Fibroblast of upper back skin (primary cell): ENCODE measurements at regions not wholly inside any gene's neighbourhood (a gene's known extent, or its start where the extent isn't known, plus 50 kb on each side); places are given as distances from the start of the nearest gene placed in this dataset.
A peak's percentile ranks its signal among the peaks of the same experiment; 100 is the strongest.

ENCODE experiments used
- DNase-seq: peaks from one replicate; pipeline ENCODE4 v3.0.0-alpha.2; 2013

DNA sequence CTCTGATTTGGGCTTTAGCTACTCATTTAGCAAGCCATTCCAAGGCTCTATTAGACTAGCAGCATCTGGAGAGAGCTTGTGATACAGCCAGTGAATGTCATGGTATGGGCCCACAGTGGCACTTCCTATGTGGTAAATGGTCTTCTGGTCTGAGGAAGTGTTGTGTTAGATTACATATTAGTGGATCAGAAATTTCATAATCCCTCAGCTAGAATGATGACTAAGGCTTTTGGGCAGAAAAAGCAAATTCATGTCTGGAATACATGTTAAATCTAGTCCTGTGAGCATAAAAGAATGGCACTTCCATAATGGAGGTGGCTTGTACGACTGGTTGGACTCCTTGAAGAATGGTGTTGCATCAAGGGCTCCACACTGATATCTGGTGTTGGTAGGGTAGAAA, 436.8 kb upstream of the CWC22 start:
- peak; percentile 3 for DNase-seq

DNA sequence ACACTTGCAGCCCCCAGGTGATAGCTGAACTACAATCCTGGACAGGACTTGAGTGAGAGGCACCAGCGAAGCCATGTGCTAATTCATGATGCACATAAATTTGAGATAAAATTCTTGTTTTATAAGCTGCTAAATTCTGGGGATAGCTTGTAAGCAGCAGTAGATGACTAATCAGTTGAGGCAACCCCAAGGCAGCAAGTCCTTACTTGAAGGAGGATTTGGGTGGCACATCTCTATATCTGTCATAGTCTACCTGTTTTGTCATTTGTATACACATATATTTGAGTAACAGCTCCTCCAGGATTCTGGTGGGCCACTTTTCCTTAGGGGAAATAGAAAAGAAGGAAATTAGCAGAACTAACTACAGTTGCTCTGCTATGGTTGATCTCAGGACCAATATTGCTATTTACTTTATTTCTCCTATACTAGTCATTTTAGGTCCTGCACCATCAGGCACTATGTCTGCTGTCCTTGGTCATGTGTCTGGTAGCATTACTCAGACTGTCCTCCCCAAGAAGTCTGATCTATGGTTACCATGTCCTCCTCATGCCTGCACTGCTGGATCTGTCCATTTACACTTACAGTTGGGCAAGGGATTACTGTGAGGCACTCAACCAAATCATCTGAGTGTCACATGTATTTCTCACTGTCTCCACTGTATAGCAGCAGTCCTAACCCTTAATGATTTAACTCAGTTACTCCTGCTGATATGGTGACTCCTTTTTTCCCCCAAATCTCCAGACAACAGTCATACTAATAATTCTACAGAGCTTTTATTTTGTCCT, 436.0 kb upstream of the CWC22 start:
- no peak for DNase-seq

DNA sequence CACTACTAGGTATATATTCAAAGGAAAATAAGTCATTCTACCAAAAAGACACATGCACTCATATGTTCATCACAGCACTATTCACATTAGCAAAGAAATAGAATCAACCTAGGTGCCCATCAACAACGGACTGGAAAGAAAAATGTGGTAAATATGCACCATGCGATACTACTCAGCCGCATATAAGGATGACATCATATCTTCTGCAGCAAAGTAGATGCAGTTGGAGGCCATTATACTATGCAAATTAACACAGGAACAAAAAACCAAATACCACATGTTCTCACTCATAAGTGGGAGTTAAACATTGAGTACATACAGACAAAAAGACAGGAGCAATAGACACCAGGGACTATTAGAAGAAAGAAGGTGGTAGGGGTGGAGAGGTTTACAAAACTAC, 412.1 kb upstream of the CWC22 start:
- no peak for DNase-seq

DNA sequence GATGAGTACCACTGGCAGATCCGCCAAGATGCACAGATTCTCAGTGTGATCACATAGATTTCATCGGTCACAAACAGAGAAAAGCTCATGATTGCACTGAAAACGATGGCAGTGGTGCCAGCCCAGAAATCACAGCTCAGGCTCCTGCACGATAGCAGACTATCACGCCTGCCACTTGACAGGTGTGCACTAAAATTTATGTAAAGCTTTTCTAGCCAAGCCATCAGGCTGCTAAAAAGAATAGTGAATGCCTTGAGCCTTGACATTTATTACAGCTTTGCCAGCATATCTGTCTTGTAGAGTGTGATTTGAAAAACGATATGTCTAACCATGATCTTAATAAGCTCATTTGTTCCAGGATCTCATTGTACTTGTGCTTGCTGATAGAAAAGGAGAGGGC, 409.5 kb upstream of the CWC22 start:
- no peak for DNase-seq

DNA sequence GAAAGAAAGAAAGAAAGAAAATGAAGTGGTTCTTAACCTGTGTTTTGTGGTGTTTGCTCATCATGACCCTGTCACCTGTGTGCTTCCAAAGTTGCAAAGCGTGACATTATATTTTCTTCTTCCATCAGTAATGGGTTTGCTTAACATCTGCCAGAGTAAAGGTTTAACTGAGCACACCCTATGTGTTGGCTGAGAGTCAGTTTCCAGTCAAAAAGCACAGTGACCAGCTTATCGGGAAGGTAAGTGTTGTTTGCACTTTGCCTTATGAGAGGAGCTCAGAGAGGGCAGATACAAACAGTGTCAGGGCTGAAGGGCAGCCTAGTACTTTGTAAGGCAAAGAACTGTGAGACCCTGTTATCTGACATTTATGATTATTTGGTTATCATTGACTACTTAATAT, 406.2 kb upstream of the CWC22 start:
- DNase-seq = no peak

DNA sequence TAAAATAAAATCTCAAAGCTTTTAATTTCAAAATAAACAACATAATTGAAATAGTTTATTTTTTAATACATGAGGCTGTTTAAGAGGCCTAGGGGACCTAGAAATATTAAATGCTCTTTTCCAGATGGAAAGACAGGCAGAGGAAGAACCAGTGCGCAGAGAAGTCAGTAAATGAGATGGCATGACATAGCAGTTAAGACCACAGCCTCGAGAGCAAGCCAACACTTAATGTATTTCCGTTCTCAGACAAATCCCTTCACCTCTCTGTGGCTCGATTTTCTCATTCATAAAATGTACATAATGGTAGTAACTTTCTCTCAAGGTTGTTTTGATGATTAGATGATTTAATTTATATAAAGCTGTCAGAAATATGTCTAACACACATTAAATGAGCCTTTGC, 405.1 kb upstream of the CWC22 start:
- peak; percentile 2 for DNase-seq

DNA sequence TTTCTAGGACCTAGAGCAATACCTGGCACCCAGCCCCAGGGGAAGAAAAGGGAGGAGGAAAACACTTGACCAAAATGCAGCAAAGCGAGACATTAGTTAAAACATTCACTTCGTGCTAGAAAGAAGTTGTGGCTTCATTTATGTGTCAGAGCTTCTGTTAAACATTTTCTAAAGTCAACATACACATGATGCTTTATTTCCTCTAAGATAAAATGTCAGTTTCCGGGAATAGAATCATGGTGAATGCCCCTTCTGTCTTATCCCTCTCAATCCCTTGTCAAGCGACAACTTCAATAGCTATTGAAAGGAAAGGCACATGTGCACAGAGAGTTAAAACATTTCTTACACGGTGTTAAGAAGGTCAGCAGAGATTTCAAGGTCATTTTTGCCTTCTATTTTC, 404.6 kb upstream of the CWC22 start:
- DNase-seq = no peak

DNA sequence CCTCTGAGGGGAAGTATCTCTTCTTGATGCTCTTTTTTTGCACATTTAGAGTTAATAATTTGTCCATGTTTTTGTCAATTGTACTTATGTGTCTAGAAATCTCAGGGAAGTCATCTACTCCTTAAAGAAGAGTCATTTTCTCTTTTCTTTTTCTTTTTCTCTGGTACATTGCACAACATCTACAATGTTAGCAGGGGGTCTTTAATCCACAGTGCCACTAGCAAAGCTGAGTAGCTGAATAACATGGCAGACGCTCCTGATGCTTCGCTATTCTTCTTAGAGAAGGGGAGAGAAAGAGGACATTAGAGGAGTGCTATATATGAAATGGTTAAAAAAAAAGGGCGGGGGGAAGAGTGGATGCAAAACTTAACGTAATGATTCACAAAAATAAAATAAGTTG, 399.6 kb upstream of the CWC22 start:
- no peak for DNase-seq

DNA sequence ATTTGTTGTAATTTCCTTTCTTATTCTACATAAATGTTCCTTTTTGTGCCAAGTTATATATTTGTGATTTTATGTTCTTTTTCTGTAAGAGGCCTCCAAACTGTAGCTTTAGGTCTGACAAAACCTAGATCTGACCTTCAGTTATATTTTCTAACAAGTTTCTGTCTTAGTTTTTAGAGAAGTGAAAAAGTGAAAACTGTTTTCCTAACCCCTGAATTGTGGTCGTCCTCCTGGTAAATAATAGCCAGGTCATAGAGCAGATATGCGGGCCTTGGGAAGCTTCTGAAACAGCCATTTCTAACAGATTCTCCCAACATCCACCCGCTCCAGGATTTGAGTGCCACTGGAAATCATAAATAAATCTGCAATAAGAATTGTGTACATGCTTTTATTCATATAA, 398.4 kb upstream of the CWC22 start:
- DNase-seq = no peak

DNA sequence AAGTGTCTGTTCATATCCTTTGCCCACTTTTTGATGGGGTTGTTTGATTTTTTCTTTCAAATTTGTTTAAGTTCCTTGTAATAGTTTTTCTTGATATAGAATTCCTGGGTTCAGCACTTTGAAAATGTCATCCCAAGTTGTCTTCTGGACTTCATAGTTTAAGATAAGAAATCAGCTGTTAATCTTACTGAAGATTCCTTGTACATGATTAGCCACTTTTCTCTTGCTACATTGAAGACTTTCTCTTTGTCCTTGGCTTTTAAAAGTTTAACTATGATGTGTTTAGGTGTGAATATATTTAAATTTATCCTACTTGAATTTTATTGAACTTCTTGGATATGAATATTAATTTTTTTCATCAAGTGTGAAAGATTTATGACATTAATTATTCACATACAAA, 387.2 kb upstream of the CWC22 start:
- DNase-seq = no peak

DNA sequence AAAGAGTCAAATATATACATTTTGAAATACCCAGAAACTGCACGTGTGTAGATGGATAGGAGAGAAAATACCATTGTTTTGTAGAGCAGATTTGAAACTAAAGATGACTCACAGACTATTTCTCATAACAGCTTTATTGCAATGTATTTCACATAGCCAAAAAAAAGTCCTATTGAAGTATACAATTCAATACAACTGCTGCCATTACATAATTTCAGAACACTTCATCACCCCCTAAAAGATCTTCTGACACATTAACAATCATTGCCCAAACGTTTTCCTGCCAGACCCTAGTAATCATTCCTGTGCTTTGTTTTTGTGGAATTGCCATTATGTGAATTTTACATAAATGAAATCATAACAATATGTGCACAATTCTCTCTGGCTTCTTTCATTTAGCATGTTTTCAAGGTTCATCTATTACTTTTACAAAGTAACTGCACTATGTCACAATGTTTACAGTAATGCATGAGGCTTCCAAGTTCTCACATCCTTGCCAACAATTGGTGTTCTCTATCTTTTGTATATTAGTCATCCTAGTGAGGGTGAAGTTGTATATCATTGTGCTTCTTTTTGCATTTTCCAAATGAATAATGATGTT, 378.6 kb upstream of the CWC22 start:
- DNase-seq = peak; percentile 84

DNA sequence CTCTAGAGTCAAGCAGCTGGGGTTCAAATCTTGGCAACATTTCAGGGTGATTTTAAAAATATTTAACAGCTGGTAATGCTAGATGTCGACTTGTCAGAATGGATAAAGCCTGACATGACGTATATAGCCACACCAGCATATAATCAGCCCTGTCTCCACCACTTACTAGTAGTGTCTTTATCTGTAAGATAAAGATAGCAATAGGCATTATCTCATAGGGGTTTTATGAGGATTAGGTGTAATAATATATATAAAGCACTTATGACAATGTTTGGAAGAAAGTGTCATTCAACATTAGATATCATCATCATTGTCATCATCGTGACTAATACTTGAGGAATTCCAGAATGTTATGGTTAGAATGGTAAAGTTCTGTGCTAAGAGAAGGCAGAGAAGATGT, 369.0 kb upstream of the CWC22 start:
- no peak for DNase-seq

DNA sequence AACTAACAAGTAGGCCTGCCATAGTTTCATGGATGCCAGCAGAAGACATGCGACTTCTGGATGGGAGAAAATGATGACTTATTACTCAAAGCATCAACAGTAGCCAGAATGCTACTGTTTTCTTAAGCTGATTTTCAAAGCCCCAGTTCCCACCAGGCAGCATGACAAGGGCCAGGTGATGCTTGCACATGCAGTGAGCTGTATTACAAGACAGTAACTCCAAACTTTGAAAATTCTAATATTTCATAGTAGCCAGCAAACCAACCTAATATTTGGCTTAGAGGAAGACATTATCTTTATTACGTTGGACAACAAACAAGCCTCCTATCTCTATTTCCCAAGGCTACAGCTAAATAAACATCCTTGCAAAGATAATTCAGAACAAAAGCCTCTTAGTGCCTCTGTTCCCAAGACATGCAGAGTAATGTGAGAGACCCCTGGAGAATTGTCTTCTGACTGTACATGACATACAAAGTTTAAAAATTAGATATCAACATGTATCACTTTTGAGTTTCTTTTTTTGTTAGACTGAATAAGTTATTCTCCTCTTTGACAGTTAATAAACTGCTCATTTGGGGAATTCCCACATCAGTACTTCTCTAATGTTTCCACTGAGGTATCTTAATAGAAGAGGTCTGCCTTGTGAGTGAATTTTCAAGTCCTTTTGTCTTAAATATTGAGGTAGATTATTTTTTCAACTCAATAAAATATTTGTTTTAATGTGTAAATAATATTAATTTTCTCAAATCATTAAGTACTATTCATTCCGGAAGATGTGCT, 367.6 kb upstream of the CWC22 start:
- no peak for DNase-seq

DNA sequence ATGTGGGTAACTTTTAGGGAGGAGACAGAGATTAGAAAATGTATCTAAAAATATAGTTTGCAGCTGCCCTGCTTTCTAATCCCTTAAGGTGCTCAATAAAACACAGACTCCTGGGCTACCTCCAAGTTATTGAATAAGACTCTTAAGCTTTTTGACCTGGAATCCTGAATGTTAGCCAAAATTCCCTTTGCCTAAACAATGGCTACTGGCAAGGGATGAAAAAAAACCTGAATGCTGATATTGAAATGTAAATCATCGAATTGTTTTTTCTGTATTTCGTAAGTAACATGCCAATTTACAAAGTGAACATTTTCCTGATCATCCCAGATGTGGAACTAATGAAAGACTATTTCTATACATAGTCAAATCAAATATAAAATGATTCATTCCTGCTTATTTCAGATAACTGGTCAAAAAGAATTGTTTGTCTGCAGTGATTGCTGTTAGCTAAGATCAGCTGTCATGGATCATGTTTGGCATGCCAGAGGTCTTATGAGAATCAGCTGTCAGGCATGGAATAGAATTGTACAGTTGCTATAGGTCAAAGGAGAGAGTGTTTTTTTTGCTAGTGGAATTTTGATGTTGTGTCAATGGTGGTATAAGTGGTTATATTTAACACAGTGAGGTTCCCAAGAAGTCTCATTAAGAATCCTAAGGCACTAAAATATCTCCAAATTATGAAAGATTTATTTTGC, 363.6 kb upstream of the CWC22 start:
- no peak for DNase-seq

DNA sequence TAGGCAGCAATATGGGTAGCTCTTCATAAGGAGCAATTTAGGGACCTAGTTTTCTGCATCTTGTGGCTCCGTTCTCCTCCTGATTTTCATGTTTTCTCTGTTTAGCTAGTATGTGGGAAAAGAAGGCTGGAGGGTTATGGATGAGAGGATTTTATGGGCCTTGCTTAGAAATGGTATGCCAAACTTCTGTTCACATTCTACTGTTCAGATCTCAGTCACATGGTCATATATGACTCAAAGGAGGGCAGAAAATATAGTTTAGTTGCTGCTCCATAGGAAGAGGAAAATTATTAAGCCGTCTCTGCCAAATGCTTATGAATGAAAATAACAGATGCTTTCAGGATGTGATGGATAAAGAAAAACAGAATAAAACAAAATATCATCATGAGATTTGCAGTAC, 361.8 kb upstream of the CWC22 start:
- DNase-seq = no peak

DNA sequence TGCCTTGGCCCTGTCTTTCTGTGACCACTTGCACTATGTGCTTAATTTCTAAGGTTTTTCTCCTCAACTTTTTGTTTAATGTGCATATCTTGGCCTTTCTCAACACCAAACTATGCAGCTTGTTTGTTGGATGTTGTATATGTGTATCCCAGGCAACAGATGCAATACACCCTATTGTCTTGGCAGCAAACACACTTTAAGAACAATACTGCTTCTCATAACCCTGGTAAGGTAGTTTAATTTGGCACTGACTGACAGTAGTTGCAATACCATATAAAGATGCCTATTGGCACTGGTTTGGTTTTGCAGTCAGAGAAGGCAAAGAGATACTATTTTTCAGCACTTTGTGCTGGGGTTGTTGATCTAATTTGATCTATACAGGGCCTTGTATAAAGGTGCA, 360.7 kb upstream of the CWC22 start:
- DNase-seq = peak; percentile 7

DNA sequence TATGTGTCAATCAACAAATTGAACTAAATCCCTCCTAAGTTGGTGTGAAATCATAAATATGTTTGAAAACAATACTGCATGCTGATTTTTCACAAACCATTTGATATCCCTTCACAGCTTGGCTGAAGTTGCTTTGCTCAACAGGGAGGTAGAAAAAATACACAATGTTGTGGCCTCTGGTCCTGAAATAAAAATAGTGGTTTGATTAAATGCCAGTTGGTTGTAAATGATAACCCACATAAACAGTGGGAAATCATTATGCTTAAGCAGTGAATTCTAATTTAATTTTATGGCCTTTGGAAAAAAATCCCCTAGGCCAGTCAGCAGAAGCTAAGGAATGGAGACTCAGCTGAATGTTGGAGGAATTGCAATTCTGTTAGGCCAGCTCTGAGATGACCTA, 359.4 kb upstream of the CWC22 start:
- no peak for DNase-seq

DNA sequence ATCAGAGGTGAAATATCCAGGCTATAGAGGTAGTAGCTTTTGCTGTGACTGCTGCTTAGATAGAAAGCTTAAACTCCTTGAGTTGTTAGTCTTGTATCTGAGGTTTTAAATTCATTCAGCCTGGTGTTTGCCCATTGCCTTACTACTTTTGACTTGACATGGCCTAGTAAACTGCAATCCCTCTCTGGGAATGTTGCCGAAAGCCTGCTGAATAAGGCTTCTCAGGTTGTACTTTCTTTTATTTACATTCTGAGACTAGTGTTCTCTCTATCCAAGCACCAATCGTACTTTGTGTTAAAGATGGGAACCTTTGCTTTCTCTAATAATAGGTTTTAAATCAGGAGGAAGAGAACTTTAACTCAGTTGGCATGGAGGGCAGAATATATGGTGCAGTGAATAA, 357.6 kb upstream of the CWC22 start:
- no peak for DNase-seq

DNA sequence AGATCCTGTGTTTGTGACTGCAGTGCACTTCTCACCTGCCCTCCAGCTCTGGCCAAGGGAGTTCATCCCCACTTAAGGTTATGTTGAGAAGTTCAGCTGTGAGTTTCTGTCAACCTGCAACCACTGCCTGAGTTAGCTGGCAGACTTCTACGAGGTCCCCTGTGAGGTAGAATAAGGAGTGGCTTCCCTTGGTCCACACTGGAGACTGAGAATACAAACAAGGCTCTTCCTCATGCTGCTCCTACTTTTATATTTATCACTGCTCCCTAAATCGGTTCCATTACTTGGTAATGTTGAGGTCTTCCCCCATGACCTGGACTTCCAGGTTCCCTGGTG, 353.2 kb upstream of the CWC22 start:
- no peak for DNase-seq

DNA sequence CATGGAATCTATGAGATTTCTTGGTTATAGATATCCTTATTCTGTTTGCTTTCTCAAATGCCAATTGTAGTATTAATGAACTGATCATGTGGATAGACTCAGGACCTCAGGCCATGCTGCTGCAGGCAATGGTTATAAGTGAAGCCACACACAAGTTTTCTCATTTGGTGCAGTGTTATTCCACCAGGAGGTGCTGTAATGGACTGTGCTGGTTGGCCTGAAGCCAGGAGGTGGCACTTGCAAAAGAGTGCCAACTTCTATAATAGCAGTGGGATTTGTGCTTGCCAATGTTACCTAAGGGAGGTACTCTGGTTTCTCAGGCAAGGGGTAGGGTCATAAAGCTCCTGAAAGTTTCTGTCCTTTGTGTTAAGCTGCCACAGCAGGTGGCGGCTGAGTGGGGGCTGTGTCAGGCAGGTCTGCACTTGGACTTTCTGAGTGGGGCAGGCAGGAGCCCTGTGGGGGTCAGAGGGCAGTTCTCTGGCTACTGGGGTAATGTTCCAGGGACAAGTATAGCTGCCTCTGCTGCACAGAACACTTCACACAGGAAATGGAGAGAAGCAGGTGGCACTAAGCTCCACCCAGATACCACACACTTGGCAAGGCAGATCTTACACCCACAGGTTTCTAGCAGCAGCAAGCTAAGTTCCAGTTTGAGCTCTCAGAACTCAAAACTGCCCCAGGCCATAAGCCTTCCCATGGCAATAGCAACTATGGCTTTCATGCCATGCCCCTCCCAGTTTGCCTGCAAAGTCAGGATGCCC, 352.6 kb upstream of the CWC22 start:
- DNase-seq = no peak

DNA sequence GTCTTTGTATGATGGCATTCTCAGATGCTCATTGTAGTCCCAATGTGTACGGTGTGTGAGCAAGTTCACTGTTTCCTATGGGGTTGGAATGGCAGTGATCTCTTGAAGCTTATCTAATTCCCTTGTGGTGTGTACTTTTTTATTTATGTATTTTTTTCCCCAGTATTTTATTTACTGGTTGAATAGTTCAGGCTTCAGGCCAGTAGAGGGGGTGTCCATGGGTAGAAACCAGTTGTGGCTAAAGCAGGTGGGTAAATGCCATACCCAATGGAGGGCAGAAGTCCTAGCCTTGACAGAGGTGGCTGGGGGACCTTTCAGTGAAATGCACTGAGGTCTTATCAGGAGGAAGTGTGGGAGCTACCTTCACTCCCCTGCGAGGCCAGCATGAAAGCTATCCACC, 351.4 kb upstream of the CWC22 start:
- DNase-seq = no peak

DNA sequence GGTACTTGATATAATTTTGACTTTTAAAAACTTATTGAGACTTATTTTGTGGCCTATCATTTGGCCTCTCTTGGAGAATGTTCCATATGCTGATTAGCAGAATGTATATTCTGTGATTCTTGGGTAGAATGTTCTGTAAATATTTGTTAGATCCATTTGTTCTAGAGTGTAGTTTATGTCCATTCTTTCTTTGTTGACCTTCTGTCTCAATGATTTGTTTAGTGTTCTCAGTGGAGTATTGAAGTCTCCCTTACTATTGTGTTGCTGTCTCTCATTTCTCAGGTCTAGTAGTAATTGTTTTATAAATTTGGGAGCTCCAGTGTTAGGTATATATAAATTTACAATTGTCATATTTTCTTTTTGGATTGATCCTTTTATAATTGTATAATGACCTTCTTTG, 349.6 kb upstream of the CWC22 start:
- DNase-seq = no peak

DNA sequence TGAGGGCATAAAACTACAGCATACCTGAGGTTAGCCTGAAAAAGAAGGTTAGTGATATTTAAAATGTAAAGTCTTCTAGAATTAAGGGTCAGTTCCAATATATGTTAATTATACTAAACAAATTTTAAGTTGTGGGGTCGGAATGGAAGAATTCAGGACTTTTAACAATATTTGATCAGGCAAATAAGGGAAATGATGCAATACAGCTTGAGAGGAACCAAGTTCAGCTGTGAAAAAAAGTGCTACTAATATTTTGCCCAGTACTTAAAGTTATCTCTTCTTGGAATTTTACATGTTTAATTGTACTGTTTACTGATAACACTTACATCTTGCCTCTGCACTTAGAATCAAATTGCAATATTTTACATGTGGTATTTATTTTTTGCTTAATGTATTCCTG, 345.5 kb upstream of the CWC22 start:
- no peak for DNase-seq
